Left hindlimb (tissue), 1 donor: ENCODE measurements at regions not wholly inside any gene's neighbourhood (a gene's known extent, or its start where the extent isn't known, plus 50 kb on each side); places are given as distances from the start of the nearest gene placed in this dataset.

Source experiments
- DNase-seq: peaks from one replicate; pipeline ENCODE4 v3.0.0-alpha.2; 2018

- no peak for DNase-seq
These were observed 66.4 kb upstream of the HHIP start for GRCh38 chr4:144579411-144580030.

- no peak for DNase-seq
These were observed 65.5 kb upstream of the HHIP start for GRCh38 chr4:144580430-144580829.

- DNase-seq = no peak
These were observed 63.7 kb upstream of the HHIP start for GRCh38 chr4:144582105-144582850.

- no peak for DNase-seq
These were observed 63.0 kb upstream of the HHIP start for GRCh38 chr4:144582975-144583374.

GRCh38 chr4:144583658-144584057 lies 62.3 kb upstream of the HHIP start:
- no peak for DNase-seq

- DNase-seq = peak; percentile 27
These were observed 61.5 kb upstream of the HHIP start for GRCh38 chr4:144584428-144584827.

GRCh38 chr4:144589512-144589911 lies 56.4 kb upstream of the HHIP start:
- DNase-seq = peak; percentile 38

GRCh38 chr4:144590020-144590419 lies 55.9 kb upstream of the HHIP start:
- no peak for DNase-seq

GRCh38 chr4:144591401-144591800 lies 54.6 kb upstream of the HHIP start:
- DNase-seq = peak; percentile 36

- DNase-seq = no peak
These were observed 53.7 kb upstream of the HHIP start for GRCh38 chr4:144592264-144592663.

GRCh38 chr4:144594471-144594986 lies 51.4 kb upstream of the HHIP start:
- no peak for DNase-seq

- DNase-seq = no peak
These were observed 50.3 kb upstream of the HHIP start for GRCh38 chr4:144595681-144596080.
